ENCODE measurements at regions not wholly inside any gene's neighbourhood (a gene's known extent, or its start where the extent isn't known, plus 50 kb on each side); places are given as distances from the start of the nearest gene placed in this dataset.
"Not testable (repeated sequence)": the region's sequence is repeated elsewhere in the genome, so short reads cannot be mapped to it uniquely, and the experiment has no call there.

DNA sequence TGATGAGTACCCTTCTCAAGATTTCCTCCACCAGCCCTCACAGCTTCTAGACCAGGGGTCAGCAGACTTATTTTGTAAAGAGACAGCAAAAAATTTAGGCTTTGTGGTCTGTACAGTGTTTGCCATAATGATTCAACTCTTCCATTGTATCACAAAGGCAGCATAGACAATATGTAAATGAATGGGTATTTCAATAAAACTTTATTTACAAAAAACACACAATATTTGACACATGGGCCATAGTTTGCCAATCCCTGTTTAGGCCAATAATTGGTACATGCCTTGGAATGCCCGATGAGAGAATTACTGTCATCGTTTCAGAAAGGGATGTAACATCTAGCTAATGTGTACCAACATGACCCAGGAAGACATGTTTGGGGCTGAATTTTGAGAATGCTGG is 178.9 kb upstream of the GALNT2 start:
- no peak for DNase-seq

DNA sequence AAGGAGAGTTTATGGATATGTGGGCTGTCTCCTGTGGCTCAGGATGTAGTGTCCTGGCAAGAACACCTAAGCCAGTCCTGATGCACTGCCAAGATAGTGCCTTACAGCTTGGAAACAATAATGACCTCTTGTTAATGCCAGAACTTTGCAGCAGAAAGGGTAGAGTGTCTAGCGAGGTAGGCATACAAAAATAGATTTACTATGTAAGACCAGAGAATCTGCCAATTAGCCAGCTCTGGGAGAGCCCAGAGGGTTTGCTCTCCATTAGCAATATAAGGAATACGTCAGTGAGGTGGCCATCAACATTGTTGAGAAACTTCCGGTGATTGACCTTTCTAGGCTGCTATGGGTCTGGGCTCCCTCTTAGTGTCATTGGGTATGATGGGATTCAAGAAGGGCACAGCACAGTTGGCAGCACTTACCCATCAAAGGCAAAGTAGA is 178.5 kb upstream of the GALNT2 start:
- DNase-seq: no peak

DNA sequence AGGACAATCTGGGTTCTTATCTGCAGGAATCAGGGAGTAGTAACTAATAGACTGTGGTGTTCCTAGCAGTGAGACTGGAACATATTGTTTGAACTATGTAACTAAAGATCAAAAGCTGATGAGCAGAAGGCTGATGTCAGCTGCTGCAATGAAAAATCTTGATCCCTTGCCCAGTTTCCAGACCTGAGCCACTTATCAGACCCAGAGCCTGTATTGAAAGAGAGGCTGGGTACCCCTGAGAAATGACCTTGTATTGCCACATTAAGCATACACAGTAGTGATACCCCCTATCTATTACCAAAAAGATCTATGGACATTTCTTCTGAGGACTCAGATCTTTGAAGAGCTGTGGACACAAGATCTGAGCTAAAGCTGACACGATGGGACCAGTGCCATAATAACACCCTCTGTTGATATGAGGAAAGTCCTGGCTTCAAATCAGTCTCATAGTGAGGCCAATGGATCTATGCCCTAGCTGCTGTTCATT is 178.0 kb upstream of the GALNT2 start:
- DNase-seq: no peak

DNA sequence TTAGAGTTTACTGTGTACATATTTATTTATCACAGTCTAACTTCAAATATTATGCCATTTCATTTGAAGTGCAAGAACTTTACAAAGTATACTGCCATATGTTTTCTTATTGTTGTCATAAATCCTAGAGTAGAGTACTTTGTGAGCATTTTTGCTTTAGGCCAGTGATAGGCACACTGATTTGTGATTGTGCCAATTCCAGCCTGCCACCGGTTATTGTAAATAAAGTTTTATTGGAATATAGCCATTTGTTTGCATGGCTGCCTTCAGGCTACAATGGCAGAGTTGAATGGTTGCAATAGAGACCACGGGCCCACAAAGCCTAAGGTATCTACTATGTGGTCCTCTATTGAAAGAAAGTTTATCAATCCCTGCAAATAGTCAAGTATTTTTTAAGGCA is 175.8 kb upstream of the GALNT2 start:
- DNase-seq: no peak

DNA sequence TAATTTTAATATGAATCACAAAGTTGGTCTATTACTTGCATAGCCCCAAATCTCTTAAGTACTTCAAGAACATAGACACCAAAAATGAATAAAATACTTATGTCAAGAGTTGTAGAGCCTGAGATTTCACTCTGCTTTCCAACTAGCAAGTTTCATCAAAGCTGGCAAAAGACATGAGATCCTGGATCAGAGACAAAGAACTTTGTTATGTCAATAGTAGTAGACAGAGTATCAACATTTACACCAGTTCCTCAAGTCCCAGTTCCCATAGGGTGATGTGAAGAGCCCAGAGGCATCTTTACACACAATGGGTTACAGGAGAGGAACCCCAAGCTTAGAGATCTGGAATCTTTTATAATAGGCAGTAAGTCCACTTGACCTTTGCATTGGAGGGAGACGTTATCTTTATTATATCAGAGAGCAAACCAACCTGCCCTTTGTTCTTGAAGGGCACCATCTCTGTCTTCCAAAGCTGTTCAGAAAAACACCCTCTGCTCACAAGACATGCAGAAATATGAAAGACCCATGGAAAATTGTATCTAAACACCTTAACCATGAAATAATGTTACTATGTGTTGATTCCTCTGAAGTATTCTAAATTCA is 174.4 kb upstream of the GALNT2 start:
- no peak for DNase-seq

DNA sequence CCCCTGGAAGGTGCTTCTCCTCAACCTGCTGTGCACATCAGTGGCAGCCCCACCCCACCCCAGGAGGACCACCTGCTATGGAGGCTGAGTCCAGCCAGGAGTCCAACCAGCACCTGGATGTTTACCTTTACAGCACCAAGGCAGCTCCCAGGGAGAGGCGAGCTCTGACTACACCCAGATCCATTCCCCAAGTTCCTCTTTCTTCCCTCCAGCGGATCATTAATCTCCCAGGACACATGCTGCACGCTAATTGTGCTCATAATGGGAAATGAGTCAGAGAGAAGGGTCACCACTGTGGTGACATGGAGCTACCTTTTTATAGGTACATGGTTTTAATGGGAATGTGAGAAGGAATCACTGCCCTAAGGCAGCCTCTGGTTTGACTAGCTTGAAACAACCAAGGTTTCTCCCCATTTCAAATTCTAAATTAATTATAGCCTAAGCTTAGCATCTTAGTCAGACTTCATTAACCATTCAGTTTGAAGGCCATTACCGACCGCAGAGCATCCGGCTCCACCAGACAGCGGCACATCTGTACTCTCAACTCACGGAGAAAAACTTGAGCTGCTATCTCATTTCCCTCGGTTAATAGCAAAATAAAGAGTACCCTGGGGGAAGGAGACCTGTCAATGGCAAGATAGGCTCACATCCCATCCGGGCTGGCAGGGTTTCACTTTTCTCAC is 173.1 kb upstream of the GALNT2 start:
- DNase-seq: no peak

DNA sequence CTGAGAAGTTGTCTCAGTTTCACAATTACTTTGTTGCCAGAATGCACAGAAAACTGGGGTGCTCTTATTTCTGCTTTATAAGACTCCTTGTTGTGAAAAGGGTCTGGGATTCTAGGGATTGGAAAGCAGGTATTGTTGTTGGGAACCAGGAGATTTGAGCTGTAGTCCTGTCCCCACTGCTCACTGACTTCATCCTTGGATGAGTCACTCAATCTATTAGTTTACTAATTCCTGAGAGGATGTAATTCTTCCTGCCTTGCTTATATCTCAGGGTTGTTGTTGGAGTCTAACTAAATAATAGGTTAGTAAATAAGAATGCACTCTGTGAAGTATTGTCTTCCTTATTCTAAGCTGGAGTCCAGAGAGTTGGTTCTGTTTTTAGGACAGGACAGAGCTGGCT is 172.5 kb upstream of the GALNT2 start:
- DNase-seq: no peak

DNA sequence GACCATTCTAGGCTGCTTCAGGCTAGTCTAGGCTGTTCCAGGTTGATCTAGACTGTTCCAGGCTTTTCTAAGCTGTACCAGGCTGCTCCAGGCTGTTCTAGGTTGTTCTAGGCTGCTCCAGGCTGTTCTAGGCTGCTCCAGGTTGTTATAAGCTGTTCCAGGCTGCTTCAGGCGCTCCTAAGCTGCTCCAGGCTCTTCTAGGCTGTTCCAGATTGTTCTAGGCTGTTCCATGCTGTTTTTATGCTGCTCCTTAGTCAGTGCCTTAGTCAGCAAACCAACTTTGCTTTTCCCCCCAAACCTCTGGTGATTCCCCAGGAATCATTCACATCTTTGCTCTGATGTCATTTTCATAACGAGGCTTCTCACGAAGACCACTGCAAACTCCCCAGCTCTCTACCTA is 171.4 kb upstream of the GALNT2 start:
- DNase-seq: no peak

DNA sequence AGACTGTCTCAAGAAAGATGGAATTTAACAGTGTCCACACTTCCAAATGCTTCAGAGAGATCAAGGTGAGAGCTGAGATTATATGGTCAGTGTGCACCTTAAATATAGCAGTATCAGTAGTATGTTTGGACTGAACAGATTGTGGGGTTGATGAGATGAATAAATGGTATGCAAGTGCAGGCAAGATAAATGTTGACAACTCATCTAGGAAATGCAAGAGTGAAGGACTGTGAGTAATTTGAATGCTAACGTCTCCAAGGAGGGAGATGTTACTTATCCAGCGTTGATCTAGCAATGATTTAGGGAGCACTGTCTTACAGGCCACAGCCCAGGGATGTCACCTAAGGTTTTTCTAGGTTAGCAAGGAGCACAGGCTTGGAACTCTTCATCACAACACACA is 170.7 kb upstream of the GALNT2 start:
- no peak for DNase-seq

DNA sequence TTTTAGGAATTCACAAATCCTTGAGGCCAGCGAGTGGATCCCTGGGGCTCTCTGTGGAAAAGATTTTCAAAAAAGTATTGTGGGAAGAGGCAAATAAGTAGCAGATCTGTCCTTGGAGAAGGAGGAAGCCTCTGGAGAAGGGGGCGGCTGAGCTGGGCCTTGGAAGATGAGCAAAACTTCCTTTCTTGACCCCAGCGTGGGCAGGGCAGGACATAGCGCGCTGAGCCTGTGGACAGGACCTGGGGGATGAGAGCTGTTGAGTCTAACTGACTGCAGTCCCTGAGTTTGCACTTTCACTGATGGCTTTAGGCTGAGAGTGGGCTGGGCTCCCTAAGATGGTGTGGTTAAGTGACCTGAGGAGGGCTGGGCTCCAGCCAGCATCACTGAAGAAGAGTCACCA is 170.2 kb upstream of the GALNT2 start:
- no peak for DNase-seq

DNA sequence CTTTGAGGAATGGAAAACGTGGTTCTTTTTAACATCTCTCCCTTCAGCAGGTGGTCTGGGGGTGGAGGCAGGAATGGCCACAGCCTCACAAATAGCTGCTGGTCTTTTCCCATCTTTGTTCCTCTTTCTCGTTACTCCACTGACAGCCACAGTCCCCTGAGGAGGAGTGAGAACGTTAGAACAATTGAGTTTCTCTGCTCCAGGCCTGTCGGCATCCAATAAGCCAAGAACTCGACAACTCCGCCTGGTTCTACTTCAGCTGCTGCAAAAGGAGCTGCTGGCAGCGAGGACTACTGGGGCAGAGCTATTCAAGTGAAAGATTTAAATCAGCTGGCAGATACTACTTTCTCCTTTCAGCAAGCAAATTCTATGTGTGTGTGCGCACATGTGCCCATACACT is 169.5 kb upstream of the GALNT2 start:
- no peak for DNase-seq

DNA sequence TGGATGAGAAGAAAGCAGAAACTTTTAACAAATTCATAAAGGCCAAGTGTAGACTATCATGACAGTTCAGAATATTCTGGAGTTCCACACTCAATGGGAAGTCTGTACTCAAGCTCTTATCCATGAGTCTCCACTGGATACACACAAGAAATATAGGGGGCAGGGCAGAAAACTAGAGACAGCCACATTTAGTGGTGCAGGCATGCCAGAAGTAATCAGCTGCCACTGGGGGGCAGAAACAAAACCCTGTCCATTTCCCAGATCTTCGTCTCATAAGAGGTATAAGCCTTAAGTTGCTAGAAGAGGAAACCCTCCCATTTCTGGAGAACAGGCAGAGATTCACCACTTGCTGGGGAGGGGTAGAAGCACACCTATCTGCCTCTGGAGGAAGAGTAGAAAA is 166.8 kb upstream of the GALNT2 start:
- no peak for DNase-seq

DNA sequence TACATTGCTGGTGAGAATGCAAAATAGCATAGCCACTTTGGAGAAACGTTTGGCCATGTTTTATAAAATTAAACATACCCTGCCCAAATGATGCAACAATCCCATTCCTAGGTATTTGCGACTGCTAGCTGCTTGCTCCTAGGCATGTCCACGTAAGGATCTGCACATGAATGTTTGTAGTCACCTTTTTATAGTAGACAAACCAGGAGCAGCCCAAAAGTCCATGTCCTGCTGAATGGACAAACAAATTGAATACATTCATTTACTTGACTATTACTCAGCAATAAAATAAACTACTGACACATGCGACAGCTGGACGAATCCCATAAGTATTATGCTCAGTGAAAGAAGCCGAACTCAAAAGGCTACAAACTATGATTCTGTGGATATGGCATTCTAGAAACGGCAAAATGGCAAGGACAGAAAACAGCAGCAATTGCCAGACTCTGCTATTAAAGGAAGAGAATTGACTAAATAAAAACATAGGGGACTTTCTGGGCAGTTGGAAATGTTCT is 161.9 kb upstream of the GALNT2 start:
- DNase-seq: no peak

DNA sequence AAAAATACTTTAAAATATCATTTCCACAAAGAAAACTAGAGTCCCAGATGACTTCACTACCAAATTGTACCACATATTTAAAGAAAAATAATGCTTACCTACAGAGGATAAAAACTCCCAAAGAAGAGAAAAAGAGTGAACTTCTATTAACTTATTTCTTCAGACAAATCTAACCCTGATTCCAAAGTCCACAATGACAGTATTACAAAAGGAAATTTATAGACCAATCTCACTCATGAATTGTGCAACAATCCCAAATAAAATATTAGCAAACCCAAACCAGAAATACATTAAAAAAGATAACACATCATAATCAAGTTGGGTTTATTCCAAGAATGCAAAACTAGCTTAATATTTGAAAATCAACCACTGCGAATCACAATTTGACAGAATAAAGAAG is 161.4 kb upstream of the GALNT2 start:
- DNase-seq: no peak

DNA sequence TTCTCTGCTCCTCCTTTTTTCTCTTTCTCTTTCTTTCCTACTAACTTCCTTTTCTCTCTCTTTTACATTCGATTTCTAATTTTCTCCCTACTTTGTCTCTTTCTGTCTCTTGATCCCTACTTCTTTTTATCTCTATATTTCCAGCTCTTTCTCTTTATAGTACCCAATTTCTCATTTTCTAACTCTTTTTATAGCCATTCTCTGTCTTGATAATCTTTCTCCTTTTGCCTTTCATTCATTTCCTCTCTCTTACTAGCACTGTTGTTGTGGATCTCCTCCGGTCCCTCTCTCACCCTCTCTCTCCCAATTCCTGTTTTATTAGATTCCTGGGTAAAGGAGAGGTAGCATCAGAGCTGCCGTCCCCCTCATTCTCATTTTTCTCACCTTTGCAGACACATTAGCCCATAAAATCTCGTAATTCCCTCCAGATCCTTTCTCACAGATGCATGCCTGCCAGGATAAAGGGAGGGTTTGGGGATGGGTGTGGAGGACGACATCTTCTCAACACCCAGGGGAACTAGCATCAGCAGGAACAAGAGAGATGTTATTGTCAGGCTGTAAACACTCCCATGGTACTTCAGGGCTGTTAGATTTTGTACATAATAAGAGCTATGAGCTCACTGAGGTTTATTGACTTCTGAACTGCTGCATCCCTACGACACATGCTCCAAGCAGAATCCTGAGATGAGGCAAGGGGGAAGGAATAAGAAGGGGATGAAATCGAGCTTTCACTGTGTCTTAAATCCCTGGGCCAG is 159.0 kb upstream of the GALNT2 start:
- no peak for DNase-seq

DNA sequence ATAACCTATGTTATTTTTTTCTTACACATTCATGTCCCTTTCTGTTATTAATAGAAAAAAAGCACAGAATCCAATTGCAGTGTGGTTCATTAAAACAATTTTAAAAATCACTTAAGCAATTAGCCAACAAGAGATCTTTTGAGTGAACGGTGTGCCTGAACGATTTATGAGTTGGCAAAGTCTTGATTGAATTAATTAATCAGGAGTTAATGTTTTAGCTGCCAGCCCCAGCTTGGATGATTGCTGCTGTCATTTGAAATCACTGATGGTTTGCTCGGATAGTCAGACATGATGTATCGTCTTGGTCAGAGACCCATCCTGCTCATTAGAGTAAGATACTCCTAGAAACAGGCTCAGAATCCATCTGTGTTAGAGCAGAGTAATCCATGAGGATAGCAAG is 158.3 kb upstream of the GALNT2 start:
- DNase-seq: no peak

DNA sequence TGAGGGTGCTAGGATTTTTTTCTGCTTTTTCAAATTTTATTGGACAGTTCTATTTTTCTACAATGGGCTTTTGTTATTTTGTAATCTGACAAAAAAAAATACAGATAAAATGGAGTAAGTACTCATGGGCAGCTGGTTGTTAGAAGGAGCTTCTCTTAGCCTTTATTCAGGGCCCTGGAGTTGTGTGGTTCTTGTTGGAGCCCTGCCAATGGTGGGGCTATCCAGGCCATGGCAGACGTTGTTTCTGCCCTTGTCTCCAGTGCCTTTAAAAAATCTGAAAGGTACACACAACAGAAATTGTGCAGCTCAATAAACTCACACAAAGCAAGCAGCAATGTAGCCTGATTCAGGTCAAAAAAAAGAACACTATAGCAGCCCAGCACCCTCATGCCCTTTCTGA is 153.5 kb upstream of the GALNT2 start:
- DNase-seq: no peak

DNA sequence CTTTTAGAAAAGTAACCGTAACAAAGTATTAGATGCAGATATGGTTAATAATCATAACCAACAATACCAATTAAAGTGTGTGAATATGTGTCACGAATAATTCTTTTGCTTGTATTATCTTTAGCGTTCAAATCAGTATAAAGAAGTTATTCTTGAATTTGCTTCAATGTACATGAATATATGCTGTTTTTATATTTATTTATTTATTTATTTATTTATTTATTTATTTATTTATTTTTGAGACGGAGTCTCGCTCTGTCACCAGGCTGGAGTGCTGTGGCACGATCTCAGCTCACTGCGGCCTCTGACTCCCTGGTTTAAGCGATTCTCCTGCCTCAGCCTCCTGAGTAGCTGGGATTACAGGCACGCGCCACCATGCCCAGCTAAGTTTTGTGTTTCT is 147.6 kb upstream of the GALNT2 start:
- not testable (repeated sequence) for DNase-seq

DNA sequence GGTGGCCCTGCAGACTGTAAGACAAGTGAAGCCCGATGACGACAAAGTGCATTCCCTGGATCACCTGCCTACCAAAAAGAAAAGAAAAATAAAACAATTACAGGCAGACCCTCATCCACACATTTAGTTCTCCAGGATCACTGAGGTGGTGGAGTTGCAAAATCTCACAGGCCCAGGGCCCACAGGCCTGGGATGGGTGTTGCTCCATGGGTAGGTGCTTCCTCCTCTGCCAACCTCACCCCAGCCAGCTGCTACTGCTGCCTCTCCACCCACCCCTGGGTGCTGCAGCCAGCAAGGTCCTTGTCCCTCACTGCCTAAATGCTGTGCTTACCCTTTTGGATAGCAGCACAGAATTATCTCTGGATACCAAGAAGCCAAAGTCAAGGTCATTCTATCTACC is 146.4 kb upstream of the GALNT2 start:
- DNase-seq: no peak

DNA sequence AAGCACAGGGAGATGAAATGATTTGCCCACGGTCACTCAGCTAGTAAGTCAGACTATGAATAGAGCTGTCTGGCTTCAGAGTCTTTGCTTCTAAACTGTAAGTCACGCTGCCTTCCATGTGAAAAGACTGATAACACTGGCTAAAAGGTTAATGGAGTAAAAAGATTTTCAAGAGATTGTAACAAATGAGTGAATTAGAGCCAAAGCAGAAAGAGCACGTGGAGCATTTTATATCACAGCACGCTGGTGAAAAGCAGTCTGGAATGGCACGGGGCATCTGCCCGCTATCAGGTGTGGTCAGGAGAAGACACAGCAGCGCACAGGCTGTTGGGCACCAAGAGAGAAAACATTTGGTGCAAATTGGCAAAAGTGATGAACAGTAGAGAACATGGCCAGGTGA is 144.8 kb upstream of the GALNT2 start:
- no peak for DNase-seq

DNA sequence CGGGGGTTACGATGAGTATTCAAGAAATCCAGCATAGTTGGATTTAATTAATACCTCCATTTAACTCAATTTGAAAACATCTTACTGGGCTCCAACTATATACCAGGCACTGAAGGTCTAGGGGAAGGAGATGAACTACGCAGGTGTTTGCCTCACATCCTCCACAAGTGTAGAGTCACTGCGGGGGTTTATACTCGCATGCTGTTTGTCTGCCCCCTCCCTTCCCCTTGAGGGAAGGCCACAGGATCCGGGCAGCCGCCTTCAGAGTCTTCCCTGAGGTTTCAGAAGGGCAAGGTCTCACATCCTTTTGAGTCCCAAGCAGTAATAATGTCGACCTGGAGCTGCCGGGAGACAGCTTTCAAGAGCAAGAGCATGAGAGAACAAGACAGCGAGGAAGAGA is 142.4 kb upstream of the GALNT2 start:
- no peak for DNase-seq

DNA sequence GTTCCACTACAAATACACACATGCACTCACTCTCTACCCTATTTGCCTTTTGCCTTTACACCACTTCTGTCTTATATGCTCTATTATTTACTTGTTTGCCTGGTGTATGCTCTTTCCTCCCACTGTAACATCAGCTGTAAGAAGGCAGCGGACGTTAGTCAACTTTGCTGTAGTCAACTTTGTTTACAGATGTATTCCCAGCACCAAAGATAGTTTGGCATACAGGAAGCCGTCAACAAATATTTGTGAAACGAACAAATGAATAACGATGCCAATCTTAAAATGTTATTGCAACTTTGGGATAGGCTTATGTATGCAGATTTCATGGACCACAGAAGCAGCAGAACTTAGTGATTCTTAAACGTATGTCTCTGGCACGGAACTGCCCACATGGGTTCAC is 138.3 kb upstream of the GALNT2 start:
- no peak for DNase-seq

DNA sequence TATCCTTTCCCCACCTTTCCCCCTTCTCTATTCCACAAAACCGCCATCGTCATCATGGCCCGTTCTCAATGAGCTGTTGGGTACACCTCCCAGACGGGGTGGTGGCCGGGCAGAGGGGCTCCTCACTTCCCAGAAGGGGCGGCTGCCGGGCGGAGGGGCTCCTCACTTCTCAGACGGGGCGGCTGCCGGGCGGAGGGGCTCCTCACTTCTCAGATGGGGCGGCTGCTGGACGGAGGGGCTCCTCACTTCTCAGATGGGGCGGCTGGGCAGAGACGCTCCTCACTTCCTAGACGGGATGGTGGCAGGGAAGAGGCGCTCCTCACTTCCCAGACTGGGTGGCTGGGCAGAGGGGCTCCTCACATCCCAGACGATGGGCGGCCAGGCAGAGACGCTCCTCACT is 135.3 kb upstream of the GALNT2 start:
- not testable (repeated sequence) for DNase-seq

DNA sequence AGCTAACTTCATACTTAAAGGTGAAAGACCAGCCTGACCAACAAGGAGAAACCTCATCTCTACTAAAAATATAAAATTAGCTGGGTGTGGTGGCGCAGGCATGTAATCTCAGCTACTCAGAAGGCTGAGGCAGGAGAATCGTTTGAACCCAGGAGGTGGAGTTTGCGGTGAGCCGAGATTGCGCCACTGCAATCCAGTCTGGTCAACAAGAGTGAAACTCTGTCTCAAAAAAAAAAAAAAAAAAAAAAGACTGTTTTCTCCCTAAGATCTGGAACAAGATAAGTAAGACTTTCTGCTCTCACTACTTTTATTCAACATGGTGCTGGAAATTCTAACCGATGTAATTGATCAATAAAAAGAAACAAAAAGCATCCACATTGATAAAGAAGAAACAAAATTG is 131.9 kb upstream of the GALNT2 start:
- DNase-seq: not testable (repeated sequence)

Data from CD4-positive, alpha-beta T cell treated with Interleukin-6 for 4 hours (primary cell).